ENCODE measurements at regions not wholly inside any gene's neighbourhood (a gene's known extent, or its start where the extent isn't known, plus 50 kb on each side); places are given as distances from the start of the nearest gene placed in this dataset.

DNA sequence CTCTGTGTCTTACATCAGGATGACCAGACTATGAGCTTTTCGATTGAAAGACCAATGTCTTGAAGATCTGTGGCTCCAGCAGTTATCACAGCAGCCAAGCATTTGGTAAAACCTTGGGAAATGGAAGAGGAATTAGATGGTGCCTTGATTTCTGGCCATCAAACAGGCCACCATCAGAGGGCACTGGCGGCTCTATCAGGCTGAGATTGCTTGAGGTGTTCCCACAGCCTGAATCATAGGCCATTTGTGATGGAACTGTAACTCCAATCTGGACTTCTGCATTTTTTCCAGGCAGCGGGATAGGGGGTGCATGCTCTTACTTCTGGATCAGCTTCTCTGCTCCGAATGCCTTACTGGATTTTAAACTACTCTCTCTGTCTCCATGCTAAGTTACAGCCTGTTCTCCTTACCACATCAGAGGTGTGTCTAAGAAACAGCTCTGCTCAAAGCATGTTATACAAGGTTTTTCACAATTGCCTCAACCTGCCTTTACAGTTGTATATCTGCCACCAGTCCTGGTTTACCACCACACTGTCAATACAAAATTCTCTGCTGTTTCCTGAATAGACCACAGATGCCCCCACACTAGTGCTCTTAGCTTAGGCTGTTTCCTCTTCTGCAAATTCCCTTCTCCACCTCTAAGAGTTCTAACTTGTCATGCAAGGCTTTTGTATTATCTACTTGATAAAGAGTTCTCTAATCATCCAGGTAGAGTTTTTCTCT is 180.9 kb downstream of the PTGER3 start:
- H3K4me3 ChIP-seq (replicated peaks in 1 of 2; ENCODE audit: low read depth in 2 of 2, low read length in 2 of 2), result no peak overlapping the region
- TF ChIP-seq, protein P1, sequence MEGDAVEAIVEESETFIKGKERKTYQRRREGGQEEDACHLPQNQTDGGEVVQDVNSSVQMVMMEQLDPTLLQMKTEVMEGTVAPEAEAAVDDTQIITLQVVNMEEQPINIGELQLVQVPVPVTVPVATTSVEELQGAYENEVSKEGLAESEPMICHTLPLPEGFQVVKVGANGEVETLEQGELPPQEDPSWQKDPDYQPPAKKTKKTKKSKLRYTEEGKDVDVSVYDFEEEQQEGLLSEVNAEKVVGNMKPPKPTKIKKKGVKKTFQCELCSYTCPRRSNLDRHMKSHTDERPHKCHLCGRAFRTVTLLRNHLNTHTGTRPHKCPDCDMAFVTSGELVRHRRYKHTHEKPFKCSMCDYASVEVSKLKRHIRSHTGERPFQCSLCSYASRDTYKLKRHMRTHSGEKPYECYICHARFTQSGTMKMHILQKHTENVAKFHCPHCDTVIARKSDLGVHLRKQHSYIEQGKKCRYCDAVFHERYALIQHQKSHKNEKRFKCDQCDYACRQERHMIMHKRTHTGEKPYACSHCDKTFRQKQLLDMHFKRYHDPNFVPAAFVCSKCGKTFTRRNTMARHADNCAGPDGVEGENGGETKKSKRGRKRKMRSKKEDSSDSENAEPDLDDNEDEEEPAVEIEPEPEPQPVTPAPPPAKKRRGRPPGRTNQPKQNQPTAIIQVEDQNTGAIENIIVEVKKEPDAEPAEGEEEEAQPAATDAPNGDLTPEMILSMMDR (IDR thresholded peaks at IDR 0.05; ENCODE audit: low read depth, low read length), result no peak
- DNase-seq (ENCODE audit: low read depth in 2 of 2), result no peak

DNA sequence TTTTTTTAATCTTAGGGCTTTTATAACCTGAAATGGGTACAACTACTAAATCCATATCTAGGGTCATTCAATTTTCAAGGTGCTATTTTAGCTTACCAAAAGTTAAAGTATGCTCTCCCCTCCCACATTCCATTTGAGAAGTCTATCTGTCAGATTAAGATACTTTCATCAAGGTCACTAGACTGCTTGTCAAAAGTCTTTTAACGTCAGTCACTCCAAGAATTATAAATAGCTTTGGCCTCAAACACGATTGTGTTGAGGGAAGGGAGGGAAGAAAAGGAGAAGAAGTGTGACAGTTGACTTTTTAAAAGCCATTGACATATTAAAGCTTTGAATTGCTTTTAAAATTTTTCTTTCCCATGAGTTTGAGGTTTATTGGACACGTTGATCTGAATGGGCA is 175.8 kb downstream of the PTGER3 start:
- DNase-seq (ENCODE audit: low read depth in 2 of 2), result no peak
- TF ChIP-seq, protein P1 (IDR thresholded peaks at IDR 0.05; ENCODE audit: low read depth, low read length), result no peak
- H3K4me3 ChIP-seq (replicated peaks in 1 of 2; ENCODE audit: low read depth in 2 of 2, low read length in 2 of 2), result no peak overlapping the region

DNA sequence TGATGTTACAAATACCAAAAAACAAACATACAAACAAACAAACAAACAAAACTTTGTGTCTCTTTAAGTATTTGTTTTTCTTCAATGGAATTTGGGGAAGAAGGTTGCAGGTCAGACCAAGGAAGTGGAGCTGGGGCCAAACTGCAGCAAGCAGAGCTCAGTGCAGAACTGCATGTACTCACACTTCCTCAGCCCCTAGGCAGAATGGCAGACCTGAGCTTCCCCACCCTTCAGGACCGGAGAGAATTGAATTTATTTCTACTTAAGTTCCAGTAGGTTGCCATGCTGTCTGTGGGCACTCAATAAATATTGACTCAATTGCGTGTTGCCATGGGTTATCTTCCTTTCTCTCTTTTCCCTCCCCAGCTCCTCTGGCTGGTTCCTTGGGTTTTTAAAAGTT is 173.6 kb downstream of the PTGER3 start:
- no peak overlapping the region for H3K4me3 ChIP-seq (replicated peaks in 1 of 2; ENCODE audit: low read depth in 2 of 2, low read length in 2 of 2)
- TF ChIP-seq, protein P1 (IDR thresholded peaks at IDR 0.05; ENCODE audit: low read depth, low read length), result no peak
- no peak for DNase-seq (ENCODE audit: low read depth in 2 of 2)

DNA sequence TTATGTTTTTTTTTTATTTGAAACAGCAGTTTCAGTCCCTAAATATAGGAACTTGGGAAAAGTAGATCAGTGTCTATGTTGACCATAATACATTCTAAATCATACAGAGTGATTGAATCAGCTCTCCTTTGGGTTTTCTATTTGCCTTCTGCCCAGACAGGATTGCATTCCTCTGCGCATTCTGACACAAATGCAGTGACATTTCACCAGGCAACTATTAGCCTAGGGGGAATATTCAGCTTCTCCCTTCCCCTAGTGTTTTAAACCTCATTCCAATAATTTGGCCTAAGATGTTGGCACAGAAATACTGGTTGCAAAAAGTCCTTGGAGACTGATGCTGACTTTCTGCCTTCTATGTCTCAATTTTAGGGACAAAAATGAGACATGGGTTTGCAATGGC is 172.8 kb downstream of the PTGER3 start:
- H3K4me3 ChIP-seq (replicated peaks in 1 of 2; ENCODE audit: low read depth in 2 of 2, low read length in 2 of 2), result no peak overlapping the region
- TF ChIP-seq, protein P1 (IDR thresholded peaks at IDR 0.05; ENCODE audit: low read depth, low read length), result no peak
- DNase-seq (ENCODE audit: low read depth in 2 of 2), result no peak

DNA sequence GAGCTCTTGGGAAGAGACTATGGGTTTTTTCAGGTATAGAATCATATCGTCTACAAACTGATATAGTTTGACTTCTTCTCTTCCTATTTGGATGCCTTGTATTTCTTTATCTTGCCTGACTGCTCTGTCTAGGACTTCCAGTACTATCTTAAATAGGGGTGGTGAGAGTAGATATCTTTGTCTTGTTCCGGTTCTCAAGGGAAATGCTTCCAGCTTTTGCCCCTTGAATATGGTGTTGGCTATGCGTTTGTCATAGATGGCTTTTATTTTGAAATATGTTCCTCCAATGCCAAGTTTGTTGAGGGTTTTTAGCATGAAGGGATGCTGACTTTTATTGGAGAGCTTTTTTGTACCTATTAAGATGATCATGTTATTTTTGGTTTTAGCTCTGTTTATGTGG is 170.3 kb downstream of the PTGER3 start:
- no peak for DNase-seq (ENCODE audit: low read depth in 2 of 2)
- TF ChIP-seq, protein P1 (IDR thresholded peaks at IDR 0.05; ENCODE audit: low read depth, low read length), result no peak
- H3K4me3 ChIP-seq (replicated peaks in 1 of 2; ENCODE audit: low read depth in 2 of 2, low read length in 2 of 2), result no peak overlapping the region

DNA sequence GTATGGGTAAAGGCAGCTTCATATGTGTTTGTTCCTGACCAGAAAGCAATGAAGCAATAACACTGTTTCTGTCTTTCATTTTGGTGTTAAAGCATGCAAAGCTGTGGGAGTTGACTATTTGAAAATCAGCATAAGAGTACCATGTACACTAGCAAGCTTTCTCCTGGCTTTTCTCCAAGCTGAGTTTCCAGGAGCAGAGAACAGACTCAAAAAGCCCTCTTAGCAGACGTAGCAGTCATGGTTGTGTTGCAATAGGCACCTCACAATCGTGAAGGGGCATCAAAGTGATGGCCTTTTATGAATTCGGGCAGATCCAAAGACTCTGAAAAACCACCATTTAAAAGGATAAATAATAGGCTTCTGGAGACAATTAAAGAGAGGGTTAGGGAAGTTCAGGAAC is 159.7 kb downstream of the PTGER3 start:
- TF ChIP-seq, protein P1 (IDR thresholded peaks at IDR 0.05; ENCODE audit: low read depth, low read length), result no peak
- no peak overlapping the region for H3K4me3 ChIP-seq (replicated peaks in 1 of 2; ENCODE audit: low read depth in 2 of 2, low read length in 2 of 2)
- DNase-seq (ENCODE audit: low read depth in 2 of 2), result no peak

DNA sequence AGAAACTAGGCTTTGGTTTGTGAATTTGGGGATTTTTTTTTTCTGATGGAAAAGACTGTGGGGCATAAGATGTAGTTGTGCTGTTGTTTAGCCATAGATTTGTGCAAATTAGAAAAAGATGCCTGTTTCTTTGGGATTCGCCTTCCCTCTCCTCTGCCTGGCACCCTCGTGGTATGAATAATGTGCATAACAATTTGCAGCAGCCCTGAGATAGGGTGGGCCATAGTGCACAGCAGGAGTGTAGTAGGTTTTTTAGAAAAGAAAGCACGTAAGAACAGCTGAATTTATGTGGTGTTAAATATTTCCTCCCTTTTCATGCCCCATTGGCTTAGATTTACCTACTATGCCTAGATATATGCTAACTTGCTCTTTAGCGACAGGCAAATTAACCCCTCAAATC is 158.9 kb downstream of the PTGER3 start:
- no peak overlapping the region for H3K4me3 ChIP-seq (replicated peaks in 1 of 2; ENCODE audit: low read depth in 2 of 2, low read length in 2 of 2)
- TF ChIP-seq, protein P1 (IDR thresholded peaks at IDR 0.05; ENCODE audit: low read depth, low read length), result no peak
- DNase-seq (ENCODE audit: low read depth in 2 of 2), result no peak
